PC-3 (cell line): ENCODE measurements at regions not wholly inside any gene's neighbourhood (a gene's known extent, or its start where the extent isn't known, plus 50 kb on each side); places are given as distances from the start of the nearest gene placed in this dataset.

Experiments used
- EZH2 ChIP-seq: fragments of 300-600 bp; sonication (generic); IDR thresholded peaks from one replicate; pipeline ENCODE4 v1.6.1; 2017; ENCODE audit warnings: antibody characterized with exemption, mild to moderate bottlenecking, low read length; ENCODE audit not compliant: unreplicated experiment
- EZH2phosphoT487 ChIP-seq: fragments of 300-600 bp; sonication (generic); IDR thresholded peaks from 2 replicates; pipeline ENCODE4 v1.6.1; 2018; ENCODE audit warnings: mild to moderate bottlenecking, antibody characterized with exemption, low read length, borderline replicate concordance
- TF ChIP-seq, protein P1 (sequence below): fragments of 300-600 bp; sonication (generic); conservative IDR thresholded peaks from 2 replicates; pipeline ENCODE4 v1.5.1; 2017; ENCODE audit warnings: antibody characterized with exemption, low read depth, mild to moderate bottlenecking, low read length

DNA sequence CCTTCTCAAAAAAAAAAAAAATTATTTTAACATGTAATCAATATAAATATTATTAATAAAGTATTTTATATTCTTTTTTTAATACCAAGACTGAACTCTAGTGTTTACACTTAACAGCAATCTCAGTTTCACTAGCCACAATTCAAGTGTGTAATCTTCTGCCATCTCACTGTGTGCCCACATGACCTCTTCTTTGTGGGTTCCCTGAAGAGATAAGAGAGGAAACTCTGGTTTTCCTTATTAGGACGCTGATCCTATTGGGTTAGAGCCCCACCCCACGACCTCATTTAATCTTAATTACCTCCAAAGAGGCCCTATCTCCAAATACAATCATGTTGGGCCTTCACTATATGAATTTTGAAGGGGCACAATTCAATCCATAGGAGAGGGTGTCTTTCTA lies 177.6 kb downstream of the STK31 start:
- TF ChIP-seq, protein P1, sequence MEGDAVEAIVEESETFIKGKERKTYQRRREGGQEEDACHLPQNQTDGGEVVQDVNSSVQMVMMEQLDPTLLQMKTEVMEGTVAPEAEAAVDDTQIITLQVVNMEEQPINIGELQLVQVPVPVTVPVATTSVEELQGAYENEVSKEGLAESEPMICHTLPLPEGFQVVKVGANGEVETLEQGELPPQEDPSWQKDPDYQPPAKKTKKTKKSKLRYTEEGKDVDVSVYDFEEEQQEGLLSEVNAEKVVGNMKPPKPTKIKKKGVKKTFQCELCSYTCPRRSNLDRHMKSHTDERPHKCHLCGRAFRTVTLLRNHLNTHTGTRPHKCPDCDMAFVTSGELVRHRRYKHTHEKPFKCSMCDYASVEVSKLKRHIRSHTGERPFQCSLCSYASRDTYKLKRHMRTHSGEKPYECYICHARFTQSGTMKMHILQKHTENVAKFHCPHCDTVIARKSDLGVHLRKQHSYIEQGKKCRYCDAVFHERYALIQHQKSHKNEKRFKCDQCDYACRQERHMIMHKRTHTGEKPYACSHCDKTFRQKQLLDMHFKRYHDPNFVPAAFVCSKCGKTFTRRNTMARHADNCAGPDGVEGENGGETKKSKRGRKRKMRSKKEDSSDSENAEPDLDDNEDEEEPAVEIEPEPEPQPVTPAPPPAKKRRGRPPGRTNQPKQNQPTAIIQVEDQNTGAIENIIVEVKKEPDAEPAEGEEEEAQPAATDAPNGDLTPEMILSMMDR = no peak
- no peak for TF ChIP-seq EZH2
- TF ChIP-seq EZH2phosphoT487 = no peak
